PC-9 (cell line): ENCODE measurements at regions not wholly inside any gene's neighbourhood (a gene's known extent, or its start where the extent isn't known, plus 50 kb on each side); places are given as distances from the start of the nearest gene placed in this dataset.

Experiments
- BruUV-seq: library from RNA; stranded (reverse); fragments of 400-500 nt; replicated peaks from 2 replicates; lab custom pipeline; 2021; lab: Mats Ljungman, UMichigan
- CTCF ChIA-PET: fragments of 300-600 bp; sonication (Branson Sonifier 250); formaldehyde crosslinking; loops from one replicate; lab custom pipeline; 2022; ENCODE audit warnings: antibody characterized with exemption; lab: Charles Lee
- POLR2A ChIA-PET: fragments of 300-600 bp; sonication (Branson Sonifier 250); formaldehyde crosslinking; loops from one replicate; lab custom pipeline; 2022; ENCODE audit warnings: antibody characterized with exemption; ENCODE audit not compliant: unreplicated experiment; lab: Charles Lee
- DNase-seq, 2 experiments: peaks; one replicate each; pipeline versions ENCODE4 v3.0.0 to v3.0.0-alpha.2; 2015 to 2022; ENCODE audit warnings: mixed read lengths in 1 of 2
- H2AFZ ChIP-seq: fragments of 200-600 bp; sonication (generic); 2 replicates; pipeline ENCODE4 v1.8.1; 2017; ENCODE audit warnings: antibody characterized with exemption
- H3F3A ChIP-seq: fragments of 200-600 bp; sonication (generic); 2 replicates; pipeline ENCODE4 v1.8.1; 2017; ENCODE audit warnings: antibody characterized with exemption, mild to moderate bottlenecking, low read depth; ENCODE audit not compliant: insufficient read depth
- H3K27ac ChIP-seq: fragments of 200-600 bp; sonication (generic); 2 replicates; pipeline ENCODE4 v1.6.1; 2016; ENCODE audit warnings: mixed run types
- H3K27me3 ChIP-seq: fragments of 200-600 bp; sonication (generic); 2 replicates; pipeline ENCODE4 v1.6.1; 2016; ENCODE audit warnings: low read depth, mixed run types; ENCODE audit not compliant: insufficient read depth
- H3K36me3 ChIP-seq: fragments of 200-600 bp; sonication (generic); 2 replicates; pipeline ENCODE4 v1.6.1; 2016; ENCODE audit warnings: low read depth, mixed run types
- H3K4me1 ChIP-seq: fragments of 200-600 bp; sonication (generic); replicated peaks from 2 replicates; pipeline ENCODE4 v1.6.1; 2016; ENCODE audit warnings: mixed run types; ENCODE audit not compliant: insufficient read depth
- H3K4me2 ChIP-seq: fragments of 200-600 bp; sonication (generic); 2 replicates; pipeline ENCODE4 v1.6.1; 2017; ENCODE audit warnings: mixed run types
- H3K4me3 ChIP-seq: fragments of 200-600 bp; sonication (generic); 2 replicates; pipeline ENCODE4 v1.6.1; 2016; ENCODE audit warnings: mixed run types
- H3K79me2 ChIP-seq: fragments of 200-600 bp; sonication (generic); 2 replicates; pipeline ENCODE4 v1.6.1; 2017; ENCODE audit warnings: low read depth, mixed run types
- H3K9me2 ChIP-seq: fragments of 200-600 bp; sonication (generic); 2 replicates; pipeline ENCODE4 v1.8.1; 2017; ENCODE audit warnings: mild to moderate bottlenecking; ENCODE audit not compliant: insufficient read depth
- H3K9me3 ChIP-seq: fragments of 200-600 bp; sonication (generic); 2 replicates; pipeline ENCODE4 v1.8.1; 2016; ENCODE audit warnings: low read depth; ENCODE audit not compliant: insufficient read depth
- H4K20me1 ChIP-seq: fragments of 200-600 bp; sonication (generic); 2 replicates; pipeline ENCODE4 v1.8.1; 2017; ENCODE audit not compliant: insufficient read depth
- CTCF ChIP-seq: fragments of 200-600 bp; sonication (generic); conservative IDR thresholded peaks from 2 replicates; pipeline ENCODE4 v1.6.1; 2017; ENCODE audit warnings: mixed run types, antibody characterized with exemption, mild to moderate bottlenecking, moderate library complexity
- EZH2 ChIP-seq: fragments of 200-600 bp; sonication (generic); IDR thresholded peaks from 2 replicates; pipeline ENCODE4 v1.8.0; 2017; ENCODE audit warnings: antibody characterized with exemption, low read depth
- intact Hi-C: fragments of 100-400 bp; cut with micrococcal nuclease; formaldehyde crosslinking; loops from one replicate; pipeline ENCODE4 v1.10.0; 2022; ENCODE audit not compliant: unreplicated experiment

GRCh38 chr6:148625609-148626008, 121.2 kb upstream of the UST start:
- intact Hi-C loops: no loop called here
- POLR2A ChIA-PET: no interaction called here
- Histone ChIP-seq H3K4me2 (no peak overlapping the region), H2AFZ (no peak overlapping the region), H3K4me3 (no peak overlapping the region), H3K36me3 (no peaks in the 10 kb centered on the region), H3K79me2 (no peaks in the 10 kb centered on the region), H3K4me1 (no peaks in the 10 kb centered on the region), H3K27me3 (peaks cover 6% of the 10 kb centered on the region), H3K27ac (no peak overlapping the region), H4K20me1 (no peaks in the 10 kb centered on the region), H3K9me3 (no peaks in the 10 kb centered on the region), H3F3A (no peaks in the 10 kb centered on the region), H3K9me2 (no peaks in the 10 kb centered on the region)
- TF ChIP-seq CTCF: no peak
- no peak for TF ChIP-seq EZH2
- CTCF ChIA-PET: no interaction called here
- no TSS peak for BruUV-seq
- DNase-seq: no peak

- H3K4me1 ChIP-seq: no peaks in the 10 kb centered on the region
- BruUV-seq: no TSS peak
- ChIA-PET POLR2A (no interaction called here), CTCF (no interaction called here)
- no peaks in the 10 kb centered on the region for H4K20me1 ChIP-seq
- H3F3A ChIP-seq: no peaks in the 10 kb centered on the region
- no peak for DNase-seq
- no peak overlapping the region for H2AFZ ChIP-seq
- H3K4me3 ChIP-seq: no peak overlapping the region
- no peak for TF ChIP-seq EZH2
- TF ChIP-seq CTCF: no peak
- intact Hi-C loops: no loop called here
- H3K36me3 ChIP-seq: no peaks in the 10 kb centered on the region
- H3K4me2 ChIP-seq: no peak overlapping the region
- H3K9me2 ChIP-seq: no peaks in the 10 kb centered on the region
- H3K79me2 ChIP-seq: no peaks in the 10 kb centered on the region
- no peak overlapping the region for H3K27ac ChIP-seq
- H3K9me3 ChIP-seq: 0 out of 2 replicates have a peak, but pooled peaks cover 4% of the 10 kb centered on the region
- H3K27me3 ChIP-seq: peaks cover 6% of the 10 kb centered on the region
Observed at GRCh38 chr6:148628251-148628650, 118.6 kb upstream of the UST start.

- ChIA-PET CTCF (no interaction called here), POLR2A (no interaction called here)
- no TSS peak for BruUV-seq
- intact Hi-C loops: no loop called here
- H3K79me2 ChIP-seq: no peaks in the 10 kb centered on the region
- TF ChIP-seq EZH2 (no peak), CTCF (no peak)
- H3K9me3 ChIP-seq: 0 out of 2 replicates have a peak, but pooled peaks cover 4% of the 10 kb centered on the region
- no peaks in the 10 kb centered on the region for H3K36me3 ChIP-seq
- H3K27ac ChIP-seq: no peak overlapping the region
- H4K20me1 ChIP-seq: no peaks in the 10 kb centered on the region
- DNase-seq: no peak
- H2AFZ ChIP-seq: no peak overlapping the region
- H3K27me3 ChIP-seq: peaks cover 6% of the 10 kb centered on the region
- H3K4me3 ChIP-seq: no peak overlapping the region
- no peaks in the 10 kb centered on the region for H3K4me1 ChIP-seq
- no peaks in the 10 kb centered on the region for H3K9me2 ChIP-seq
- no peaks in the 10 kb centered on the region for H3F3A ChIP-seq
- H3K4me2 ChIP-seq: no peak overlapping the region
Observed at GRCh38 chr6:148629181-148629580, 117.6 kb upstream of the UST start.
